PC-3 (cell line): ENCODE measurements at regions not wholly inside any gene's neighbourhood (a gene's known extent, or its start where the extent isn't known, plus 50 kb on each side); places are given as distances from the start of the nearest gene placed in this dataset.

Experiments used
- ATAC-seq: fragments of 200-7000 bp; cut with Tn5 transposase; 2 replicates; pipeline ENCODE4 v1.9.1; 2020; ENCODE audit warnings: mild to moderate bottlenecking, moderate library complexity
- BruUV-seq: library from RNA; stranded (reverse); fragments of 400-500 nt; replicated peaks from 2 replicates; lab custom pipeline; 2021; lab: Mats Ljungman, UMichigan
- CTCF ChIA-PET: fragments of 300-600 bp; sonication (Branson Sonifier 250); formaldehyde crosslinking; loops from one replicate; lab custom pipeline; 2022; ENCODE audit warnings: antibody characterized with exemption; lab: Charles Lee
- POLR2A ChIA-PET: fragments of 300-600 bp; sonication (Branson Sonifier 250); formaldehyde crosslinking; loops from one replicate; lab custom pipeline; 2022; ENCODE audit warnings: antibody characterized with exemption; ENCODE audit not compliant: unreplicated experiment; lab: Charles Lee
- DNase-seq: peaks from one replicate; pipeline ENCODE4 v3.0.0-alpha.2; 2015
- H2AFZ ChIP-seq: fragments of 300-600 bp; sonication (generic); 2 replicates; pipeline ENCODE4 v1.6.0; 2016; ENCODE audit warnings: antibody characterized with exemption, low read length
- H3F3A ChIP-seq: fragments of 300-600 bp; sonication (generic); one replicate; pipeline ENCODE4 v1.6.0; 2017; ENCODE audit warnings: antibody characterized with exemption, low read length, control low read depth, mild to moderate bottlenecking; ENCODE audit not compliant: unreplicated experiment
- H3K27ac ChIP-seq: fragments of 300-600 bp; sonication (generic); 2 replicates; pipeline ENCODE4 v1.5.1; 2016; ENCODE audit warnings: mild to moderate bottlenecking, low read length
- H3K27me3 ChIP-seq: fragments of 300-600 bp; sonication (generic); 2 replicates; pipeline ENCODE4 v1.6.1; 2016; ENCODE audit warnings: low read length, mixed read lengths
- H3K36me3 ChIP-seq: fragments of 300-600 bp; sonication (generic); 2 replicates; pipeline ENCODE4 v1.6.1; 2016; ENCODE audit warnings: low read depth, mixed run types, low read length, mixed read lengths
- H3K4me1 ChIP-seq: fragments of 300-600 bp; sonication (generic); 2 replicates; pipeline ENCODE4 v1.5.1; 2016; ENCODE audit warnings: low read length; ENCODE audit not compliant: insufficient read depth
- H3K4me2 ChIP-seq: fragments of 300-600 bp; sonication (generic); 2 replicates; pipeline ENCODE4 v1.6.0; 2016; ENCODE audit warnings: low read length
- H3K4me3 ChIP-seq: fragments of 300-600 bp; sonication (generic); 2 replicates; pipeline ENCODE4 v1.5.1; 2016; ENCODE audit warnings: mild to moderate bottlenecking, low read length, mixed read lengths
- H3K79me2 ChIP-seq: fragments of 300-600 bp; sonication (generic); 2 replicates; pipeline ENCODE4 v1.6.1; 2017; ENCODE audit warnings: low read length, mixed read lengths
- H3K9ac ChIP-seq: fragments of 300-600 bp; sonication (generic); 2 replicates; pipeline ENCODE4 v1.6.0; 2016; ENCODE audit warnings: mild to moderate bottlenecking, low read length
- H3K9me2 ChIP-seq: fragments of 300-600 bp; sonication (generic); replicated peaks from 2 replicates; pipeline ENCODE4 v1.6.1; 2016; ENCODE audit warnings: mixed run types, low read length, mixed read lengths
- H3K9me3 ChIP-seq: fragments of 300-600 bp; sonication (generic); 2 replicates; pipeline ENCODE4 v1.6.1; 2016; ENCODE audit warnings: low read length, mixed read lengths
- H4K20me1 ChIP-seq: fragments of 300-600 bp; sonication (generic); 2 replicates; pipeline ENCODE4 v1.6.1; 2016; ENCODE audit warnings: low read length, mixed read lengths
- CTCF ChIP-seq: fragments of 300-600 bp; sonication (generic); conservative IDR thresholded peaks from 2 replicates; pipeline ENCODE4 v1.5.1; 2017; ENCODE audit warnings: antibody characterized with exemption, low read depth, mild to moderate bottlenecking, low read length
- EZH2 ChIP-seq: fragments of 300-600 bp; sonication (generic); IDR thresholded peaks from one replicate; pipeline ENCODE4 v1.6.1; 2017; ENCODE audit warnings: antibody characterized with exemption, mild to moderate bottlenecking, low read length; ENCODE audit not compliant: unreplicated experiment
- EZH2phosphoT487 ChIP-seq: fragments of 300-600 bp; sonication (generic); IDR thresholded peaks from 2 replicates; pipeline ENCODE4 v1.6.1; 2018; ENCODE audit warnings: mild to moderate bottlenecking, antibody characterized with exemption, low read length, borderline replicate concordance
- intact Hi-C: fragments of 100-400 bp; cut with micrococcal nuclease; formaldehyde crosslinking; loops from 2 replicates; pipeline ENCODE4 v1.9.0; 2023

- ChIA-PET POLR2A (no interaction called here), CTCF (no interaction called here)
- peaks cover 3% of the 10 kb centered on the region; the same call in 1 of the 2 replicates for H3K9me3 ChIP-seq
- H3K4me3 ChIP-seq, result no peak overlapping the region
- intact Hi-C loops, result no loop called here
- no peak for TF ChIP-seq EZH2phosphoT487
- TF ChIP-seq CTCF, result no peak
- TF ChIP-seq EZH2, result no peak
- H3F3A ChIP-seq, result no peaks in the 10 kb centered on the region
- H3K27ac ChIP-seq, result no peak overlapping the region
- H3K36me3 ChIP-seq, result no peaks in the 10 kb centered on the region
- DNase-seq, result no peak
- no peak overlapping the region for H3K4me2 ChIP-seq
- no peaks in the 10 kb centered on the region for H3K79me2 ChIP-seq
- no TSS peak for BruUV-seq
- H3K9me2 ChIP-seq, result no peaks in the 10 kb centered on the region
- no peak for ATAC-seq
- H3K4me1 ChIP-seq, result no peaks in the 10 kb centered on the region
- no peak overlapping the region for H3K9ac ChIP-seq
- peaks cover 17% of the 10 kb centered on the region; the same call in 1 of the 2 replicates for H3K27me3 ChIP-seq
- H4K20me1 ChIP-seq, result no peaks in the 10 kb centered on the region
- no peak overlapping the region for H2AFZ ChIP-seq
These were observed 208.8 kb upstream of the TAS2R1 start for GRCh38 chr5:9838916-9839315.

GRCh38 chr5:9834871-9835770, 205.0 kb upstream of the TAS2R1 start:
- H3K9ac ChIP-seq, result no peak overlapping the region
- H3K9me3 ChIP-seq, result no peaks in the 10 kb centered on the region
- CTCF ChIA-PET, result no interaction called here

More at GRCh38 chr5:9834871-9835770, 205.0 kb upstream of the TAS2R1 start:
- peaks cover 14% of the 10 kb centered on the region; the same call in 1 of the 2 replicates for H3K27me3 ChIP-seq
- intact Hi-C loops, result no loop called here
- no TSS peak for BruUV-seq
- no peak for TF ChIP-seq EZH2
- TF ChIP-seq EZH2phosphoT487, result no peak
- TF ChIP-seq CTCF, result no peak; the same call in 1 of the 2 replicates
- no peaks in the 10 kb centered on the region for H3K9me2 ChIP-seq
- ATAC-seq, result no peak
- no peak overlapping the region for H3K4me3 ChIP-seq
- H3K4me2 ChIP-seq, result no peak overlapping the region
- no peak for DNase-seq
- H3F3A ChIP-seq, result no peaks in the 10 kb centered on the region
- no peaks in the 10 kb centered on the region for H4K20me1 ChIP-seq
- no peaks in the 10 kb centered on the region for H3K36me3 ChIP-seq
- H3K27ac ChIP-seq, result no peak overlapping the region
- no peaks in the 10 kb centered on the region for H3K4me1 ChIP-seq
- H3K79me2 ChIP-seq, result no peaks in the 10 kb centered on the region
- H2AFZ ChIP-seq, result no peak overlapping the region
- POLR2A ChIA-PET, result no interaction called here
